Right lobe of liver (tissue), 4 donors: ENCODE measurements at regions not wholly inside any gene's neighbourhood (a gene's known extent, or its start where the extent isn't known, plus 50 kb on each side); places are given as distances from the start of the nearest gene placed in this dataset.

Experiments
- POLR2A ChIP-seq: fragments of 450-650 bp; IDR thresholded peaks from one replicate; pipeline ENCODE4 v1.6.1; 2017; ENCODE audit warnings: antibody characterized with exemption, mild to moderate bottlenecking
- TF ChIP-seq, protein P1 (sequence below), 4 donors: fragments of 200-600 bp in 3 of 4; fragments of 450-650 bp in 1 of 4; IDR thresholded peaks; one replicate each; pipeline versions ENCODE4 v1.5.1 to v1.8.0; 2016 to 2022; ENCODE audit warnings: antibody characterized with exemption in 4 of 4, mild to moderate bottlenecking in 2 of 4
- donor health status: DM: no; HTN: no; CAD: no.
- donor health status: DM: no; HTN: no; CAD: no.
- donor health status: DM: no; HTN: yes; CAD: no.

DNA sequence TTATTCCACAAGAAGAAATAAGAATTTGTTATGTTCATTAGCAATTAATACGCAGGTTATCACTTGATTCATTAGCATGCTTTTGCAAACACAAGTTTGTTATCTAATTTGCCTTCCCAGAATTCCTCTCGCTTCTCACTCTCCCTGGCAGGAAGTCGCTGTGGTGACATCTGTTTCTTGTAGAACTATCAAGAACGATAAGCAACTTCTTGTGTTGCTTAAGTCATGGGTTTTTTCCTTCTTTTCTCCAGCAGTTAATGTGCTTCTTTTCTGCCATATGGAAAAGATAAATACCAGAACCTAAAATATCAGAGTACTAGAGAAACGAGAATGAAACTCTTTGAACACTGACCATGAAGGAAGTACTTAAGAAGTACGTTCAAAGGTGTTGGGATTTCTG lies 99.8 kb upstream of the CHMP2B start:
- TF ChIP-seq, protein P1, sequence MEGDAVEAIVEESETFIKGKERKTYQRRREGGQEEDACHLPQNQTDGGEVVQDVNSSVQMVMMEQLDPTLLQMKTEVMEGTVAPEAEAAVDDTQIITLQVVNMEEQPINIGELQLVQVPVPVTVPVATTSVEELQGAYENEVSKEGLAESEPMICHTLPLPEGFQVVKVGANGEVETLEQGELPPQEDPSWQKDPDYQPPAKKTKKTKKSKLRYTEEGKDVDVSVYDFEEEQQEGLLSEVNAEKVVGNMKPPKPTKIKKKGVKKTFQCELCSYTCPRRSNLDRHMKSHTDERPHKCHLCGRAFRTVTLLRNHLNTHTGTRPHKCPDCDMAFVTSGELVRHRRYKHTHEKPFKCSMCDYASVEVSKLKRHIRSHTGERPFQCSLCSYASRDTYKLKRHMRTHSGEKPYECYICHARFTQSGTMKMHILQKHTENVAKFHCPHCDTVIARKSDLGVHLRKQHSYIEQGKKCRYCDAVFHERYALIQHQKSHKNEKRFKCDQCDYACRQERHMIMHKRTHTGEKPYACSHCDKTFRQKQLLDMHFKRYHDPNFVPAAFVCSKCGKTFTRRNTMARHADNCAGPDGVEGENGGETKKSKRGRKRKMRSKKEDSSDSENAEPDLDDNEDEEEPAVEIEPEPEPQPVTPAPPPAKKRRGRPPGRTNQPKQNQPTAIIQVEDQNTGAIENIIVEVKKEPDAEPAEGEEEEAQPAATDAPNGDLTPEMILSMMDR (IDR thresholded peaks at IDR 0.05) = no peak
- TF ChIP-seq POLR2A = no peak
